GM12875 (cell line): ENCODE measurements at regions not wholly inside any gene's neighbourhood (a gene's known extent, or its start where the extent isn't known, plus 50 kb on each side); places are given as distances from the start of the nearest gene placed in this dataset.
"Not testable (repeated sequence)": the region's sequence is repeated elsewhere in the genome, so short reads cannot be mapped to it uniquely, and the experiment has no call there.

Experiments
- H3K4me3 ChIP-seq: one replicate; pipeline ENCODE4 v1.5.1; 2011; ENCODE audit warnings: low read depth, low read length, control low read depth
- CTCF ChIP-seq: IDR thresholded peaks from 2 replicates; pipeline ENCODE4 v1.5.1; 2011; ENCODE audit warnings: low read depth, mild to moderate bottlenecking, control low read depth, inconsistent platforms, low read length, moderate library complexity, borderline replicate concordance; ENCODE audit not compliant: insufficient read depth

DNA sequence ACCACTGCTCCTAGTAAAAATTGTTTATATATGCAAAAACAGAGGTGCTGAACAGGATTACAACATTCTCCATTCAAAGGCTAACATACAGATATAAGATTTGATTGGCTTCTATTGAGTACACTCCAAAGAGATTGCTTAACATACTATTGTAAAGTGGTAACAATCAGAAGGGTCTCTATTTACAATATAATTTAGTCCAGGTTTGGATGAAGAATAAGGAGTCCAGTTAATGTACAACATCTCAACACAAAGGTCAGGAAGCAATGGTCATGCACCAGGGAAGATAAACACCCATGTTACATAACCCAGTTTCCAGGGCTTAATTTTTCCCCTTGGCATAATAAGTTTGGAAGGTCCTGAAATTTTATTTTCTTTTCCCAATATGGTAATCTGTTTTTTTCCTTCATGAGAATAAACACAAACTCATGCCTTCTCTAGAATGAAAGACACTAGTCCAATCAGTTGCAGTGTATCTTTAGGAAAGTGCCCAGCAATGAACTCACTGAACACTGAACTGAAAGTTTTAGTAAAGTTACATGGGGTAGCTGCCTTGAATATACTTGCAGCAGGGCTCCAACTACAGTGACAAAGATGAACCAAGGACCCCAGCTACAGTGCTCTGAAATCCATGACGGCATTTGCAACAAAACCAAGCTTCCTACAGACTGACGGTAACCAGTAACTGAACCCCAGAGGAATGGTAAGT lies 255.3 kb upstream of the GJE1 start:
- H3K4me3 ChIP-seq = no peak overlapping the region
- TF ChIP-seq CTCF = no peak

- TF ChIP-seq CTCF = no peak
- no peak overlapping the region for H3K4me3 ChIP-seq
These were observed 257.7 kb upstream of the GJE1 start for GRCh38 chr6:141874930-141875602.

DNA sequence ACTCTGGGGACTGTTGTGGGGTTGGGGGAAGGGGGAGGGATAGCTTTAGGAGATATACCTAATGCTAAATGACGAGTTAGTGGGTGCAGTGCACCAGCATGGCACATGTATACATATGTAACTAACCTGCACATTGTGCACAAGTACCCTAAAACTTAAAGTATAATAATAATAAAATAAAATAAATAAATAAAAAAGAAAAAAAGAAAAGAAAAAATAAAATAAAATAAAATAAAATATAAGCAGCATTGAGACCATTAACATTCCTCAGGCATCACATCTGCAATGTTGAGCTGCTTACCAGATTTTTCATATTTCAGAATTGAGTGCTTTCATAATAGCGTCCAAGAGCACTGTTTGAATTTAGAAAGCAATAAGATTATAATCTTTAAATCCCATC lies 263.2 kb upstream of the GJE1 start:
- not testable (repeated sequence) for H3K4me3 ChIP-seq

- no peak for TF ChIP-seq CTCF
- no peak overlapping the region for H3K4me3 ChIP-seq
These were observed 265.0 kb upstream of the GJE1 start for GRCh38 chr6:141867767-141868166.

GRCh38 chr6:141866731-141867497 lies 265.8 kb upstream of the GJE1 start:
- TF ChIP-seq CTCF = no peak
- no peak overlapping the region for H3K4me3 ChIP-seq

- H3K4me3 ChIP-seq = no peak overlapping the region
- no peak for TF ChIP-seq CTCF
These were observed 281.7 kb upstream of the GJE1 start for GRCh38 chr6:141851063-141851462.

DNA sequence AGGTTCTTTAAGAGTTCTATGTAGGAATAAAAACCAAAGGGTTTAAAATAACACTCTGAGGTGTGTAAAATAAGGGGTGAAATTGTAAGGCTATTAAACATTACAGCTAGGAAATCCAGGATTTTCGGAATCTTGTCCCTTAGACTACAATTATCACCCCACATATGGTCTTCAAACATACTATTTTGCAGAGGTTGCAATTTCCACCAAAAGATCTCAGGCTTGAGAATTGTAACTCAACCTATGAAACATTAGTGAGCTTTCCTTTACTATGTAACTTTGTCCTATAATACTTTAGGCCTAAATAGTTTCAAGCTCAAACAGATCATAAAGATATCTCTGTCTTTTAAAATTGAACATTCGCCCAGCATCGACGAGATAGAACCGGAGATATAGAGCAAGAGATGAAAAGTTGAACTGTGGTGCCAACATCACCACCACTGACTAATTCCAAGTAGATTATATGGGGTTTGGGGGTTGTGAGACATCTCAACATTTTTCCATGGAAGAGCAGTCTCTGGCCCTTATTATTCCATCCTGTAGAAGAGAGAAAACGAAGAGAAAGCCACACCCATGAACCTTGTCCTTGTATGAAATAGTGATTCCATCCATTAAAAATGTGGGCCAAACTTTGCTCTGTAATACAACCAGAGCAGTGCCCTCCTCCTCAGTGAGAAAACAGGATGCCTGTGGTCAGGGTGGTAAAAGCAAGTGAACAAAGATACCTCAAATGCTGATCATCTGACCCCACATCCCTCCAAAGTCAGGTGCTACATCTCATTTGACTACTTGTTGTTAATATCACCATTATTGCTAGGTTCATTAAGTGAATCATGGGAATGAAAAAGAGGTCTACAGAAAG lies 284.5 kb upstream of the GJE1 start:
- no peak overlapping the region for H3K4me3 ChIP-seq
- no peak for TF ChIP-seq CTCF
